Uterus (tissue), 2 donors: ENCODE measurements at regions not wholly inside any gene's neighbourhood (a gene's known extent, or its start where the extent isn't known, plus 50 kb on each side); places are given as distances from the start of the nearest gene placed in this dataset.
"Not testable (repeated sequence)": the region's sequence is repeated elsewhere in the genome, so short reads cannot be mapped to it uniquely, and the experiment has no call there.

Experiments
- POLR2A ChIP-seq, 2 donors: fragments of 450-650 bp; IDR thresholded peaks; one replicate each; pipeline ENCODE4 v1.6.1; 2016; ENCODE audit warnings: antibody characterized with exemption in 2 of 2, mild to moderate bottlenecking in 1 of 2, moderate library complexity in 1 of 2
- TF ChIP-seq, protein P1 (sequence below), 4 experiments: fragments of 200-600 bp in 2 of 4; fragments of 450-650 bp in 2 of 4; sonication (generic) in 2 of 4; IDR thresholded peaks; one replicate each; pipeline ENCODE4 v1.5.1; 2016 to 2019; ENCODE audit warnings: antibody characterized with exemption in 4 of 4, mild to moderate bottlenecking in 2 of 4, moderate library complexity in 1 of 4

DNA sequence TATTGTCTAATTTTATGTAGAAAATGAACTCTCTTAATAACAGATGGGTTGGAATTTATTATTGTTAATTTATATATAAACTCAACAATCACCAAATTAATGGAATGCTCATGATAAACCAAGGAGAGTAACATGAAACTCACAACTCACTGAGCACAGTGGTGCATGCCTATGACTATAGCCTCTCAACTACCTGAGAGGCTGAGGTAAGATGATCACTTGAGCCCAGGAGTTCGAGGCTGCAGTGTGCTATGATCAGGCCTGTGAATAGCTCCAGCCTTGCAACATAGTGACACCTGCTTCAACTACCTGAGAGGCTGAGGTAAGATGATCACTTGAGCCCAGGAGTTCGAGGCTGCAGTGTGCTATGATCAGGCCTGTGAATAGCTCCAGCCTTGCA is 848.6 kb downstream of the DIPK2A start:
- TF ChIP-seq POLR2A (IDR thresholded peaks at IDR 0.05), result not testable (repeated sequence)
- TF ChIP-seq, protein P1, sequence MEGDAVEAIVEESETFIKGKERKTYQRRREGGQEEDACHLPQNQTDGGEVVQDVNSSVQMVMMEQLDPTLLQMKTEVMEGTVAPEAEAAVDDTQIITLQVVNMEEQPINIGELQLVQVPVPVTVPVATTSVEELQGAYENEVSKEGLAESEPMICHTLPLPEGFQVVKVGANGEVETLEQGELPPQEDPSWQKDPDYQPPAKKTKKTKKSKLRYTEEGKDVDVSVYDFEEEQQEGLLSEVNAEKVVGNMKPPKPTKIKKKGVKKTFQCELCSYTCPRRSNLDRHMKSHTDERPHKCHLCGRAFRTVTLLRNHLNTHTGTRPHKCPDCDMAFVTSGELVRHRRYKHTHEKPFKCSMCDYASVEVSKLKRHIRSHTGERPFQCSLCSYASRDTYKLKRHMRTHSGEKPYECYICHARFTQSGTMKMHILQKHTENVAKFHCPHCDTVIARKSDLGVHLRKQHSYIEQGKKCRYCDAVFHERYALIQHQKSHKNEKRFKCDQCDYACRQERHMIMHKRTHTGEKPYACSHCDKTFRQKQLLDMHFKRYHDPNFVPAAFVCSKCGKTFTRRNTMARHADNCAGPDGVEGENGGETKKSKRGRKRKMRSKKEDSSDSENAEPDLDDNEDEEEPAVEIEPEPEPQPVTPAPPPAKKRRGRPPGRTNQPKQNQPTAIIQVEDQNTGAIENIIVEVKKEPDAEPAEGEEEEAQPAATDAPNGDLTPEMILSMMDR (IDR thresholded peaks at IDR 0.05), result not testable (repeated sequence)
